CD4-positive, alpha-beta T cell (primary cell): ENCODE measurements at regions not wholly inside any gene's neighbourhood (a gene's known extent, or its start where the extent isn't known, plus 50 kb on each side); places are given as distances from the start of the nearest gene placed in this dataset.

Experiments used
- ATAC-seq: fragments of 200-7000 bp; cut with Tn5 transposase; one replicate; pipeline ENCODE4 v1.10.0; 2022; ENCODE audit warnings: mild to moderate bottlenecking; ENCODE audit not compliant: poor library complexity
- CTCF ChIA-PET: fragments of 350-600 bp; sonication (Branson Sonifier 250); formaldehyde crosslinking; loops from one replicate; lab custom pipeline; 2021; ENCODE audit warnings: antibody characterized with exemption, inconsistent platforms; lab: Charles Lee
- POLR2A ChIA-PET: fragments of 350-600 bp; sonication (Branson Sonifier 250); formaldehyde crosslinking; loops from one replicate; lab custom pipeline; 2021; ENCODE audit warnings: antibody characterized with exemption, inconsistent platforms; lab: Charles Lee
- DNase-seq, 14 experiments: peaks; one replicate each; pipeline ENCODE4 v3.0.0-alpha.2; 2013 to 2020; ENCODE audit warnings: mixed read lengths in 2 of 14
- H3K27ac ChIP-seq, 2 donors: one replicate each; pipeline versions ENCODE4 v1.5.1 to v1.7.0; 2013; ENCODE audit warnings: low read length in 2 of 2, low read depth in 1 of 2, mild to moderate bottlenecking in 1 of 2
- H3K27me3 ChIP-seq, 2 experiments: 1 replicate in 1 of 2; 2 replicates in 1 of 2; pipeline versions ENCODE4 v1.6.1 to v1.7.0; 2013; ENCODE audit warnings: low read length in 2 of 2, control low read depth in 1 of 2, mild to moderate bottlenecking in 1 of 2, moderate library complexity in 1 of 2; ENCODE audit not compliant: insufficient read depth in 2 of 2, control insufficient read depth in 1 of 2
- H3K36me3 ChIP-seq: one replicate; pipeline ENCODE4 v1.6.1; 2013; ENCODE audit warnings: low read length, control low read depth; ENCODE audit not compliant: insufficient read depth
- H3K4me1 ChIP-seq: one replicate; pipeline ENCODE4 v1.6.1; 2013; ENCODE audit warnings: low read length, control low read depth; ENCODE audit not compliant: insufficient read depth
- H3K4me3 ChIP-seq: one replicate; pipeline ENCODE4 v1.5.1; 2013; ENCODE audit warnings: mild to moderate bottlenecking, low read length, moderate library complexity
- H3K9me3 ChIP-seq, 2 experiments: 1 replicate in 1 of 2; 2 replicates in 1 of 2; pipeline versions ENCODE4 v1.6.1 to v1.7.0; 2013; ENCODE audit warnings: low read length in 2 of 2, mild to moderate bottlenecking in 2 of 2, control low read depth in 1 of 2, moderate library complexity in 1 of 2; ENCODE audit not compliant: control insufficient read depth in 1 of 2, insufficient read depth in 1 of 2
- H3K27ac Mint-ChIP-seq: one replicate; pipeline ENCODE4 v1.8.0; 2020; ENCODE audit warnings: mixed read lengths
- H3K27me3 Mint-ChIP-seq: one replicate; pipeline ENCODE4 v1.8.0; 2021; ENCODE audit warnings: mixed read lengths
- H3K36me3 Mint-ChIP-seq: one replicate; pipeline ENCODE4 v1.8.0; 2021; ENCODE audit warnings: low read depth, mixed read lengths
- H3K4me1 Mint-ChIP-seq: one replicate; pipeline ENCODE4 v1.8.0; 2021; ENCODE audit warnings: low read depth, mixed read lengths
- H3K4me3 Mint-ChIP-seq: one replicate; pipeline ENCODE4 v1.8.0; 2020; ENCODE audit warnings: mild to moderate bottlenecking, mixed read lengths
- H3K9me3 Mint-ChIP-seq: one replicate; pipeline ENCODE4 v1.8.0; 2020; ENCODE audit warnings: mixed read lengths
- intact Hi-C, 2 experiments: fragments of 100-400 bp; cut with DNase I in 1 of 2; cut with micrococcal nuclease in 1 of 2; formaldehyde crosslinking; loops; one replicate each; pipeline versions ENCODE4 v1.15.1 to v1.9.0; 2023 to 2025; cut with DNase I, micrococcal nuclease
- TF ChIP-seq, protein P1 (sequence below): fragments of 200-600 bp; IDR thresholded peaks from one replicate; pipeline ENCODE4 v1.8.0; 2022; ENCODE audit warnings: antibody characterized with exemption, mild to moderate bottlenecking

- CTCF ChIA-PET = no interaction called here
- peaks cover 3% of the 10 kb centered on the region for H3K9me3 Mint-ChIP-seq
These were observed 1921.6 kb upstream of the WWC1 start for GRCh38 chr5:166369807-166370206.

GRCh38 chr5:166370928-166371690, 1920.3 kb upstream of the WWC1 start:
- no peaks in the 10 kb centered on the region for H3K36me3 Mint-ChIP-seq
- H3K9me3 Mint-ChIP-seq = no peaks in the 10 kb centered on the region
- Histone ChIP-seq H3K9me3 (peaks cover 0 to 3% of the 10 kb centered on the region in 2 experiments), H3K4me1 (no peaks in the 10 kb centered on the region), H3K4me3 (no peak overlapping the region), H3K27me3 (no peaks in the 10 kb centered on the region), H3K27ac (no peak overlapping the region), H3K36me3 (no peaks in the 10 kb centered on the region)
- H3K27me3 Mint-ChIP-seq = no peaks in the 10 kb centered on the region
- POLR2A ChIA-PET = no interaction called here
- H3K4me1 Mint-ChIP-seq = no peaks in the 10 kb centered on the region
- ATAC-seq (no peak), DNase-seq (peak in 1 of 14 experiments; percentile 10)
- TF ChIP-seq, protein P1, sequence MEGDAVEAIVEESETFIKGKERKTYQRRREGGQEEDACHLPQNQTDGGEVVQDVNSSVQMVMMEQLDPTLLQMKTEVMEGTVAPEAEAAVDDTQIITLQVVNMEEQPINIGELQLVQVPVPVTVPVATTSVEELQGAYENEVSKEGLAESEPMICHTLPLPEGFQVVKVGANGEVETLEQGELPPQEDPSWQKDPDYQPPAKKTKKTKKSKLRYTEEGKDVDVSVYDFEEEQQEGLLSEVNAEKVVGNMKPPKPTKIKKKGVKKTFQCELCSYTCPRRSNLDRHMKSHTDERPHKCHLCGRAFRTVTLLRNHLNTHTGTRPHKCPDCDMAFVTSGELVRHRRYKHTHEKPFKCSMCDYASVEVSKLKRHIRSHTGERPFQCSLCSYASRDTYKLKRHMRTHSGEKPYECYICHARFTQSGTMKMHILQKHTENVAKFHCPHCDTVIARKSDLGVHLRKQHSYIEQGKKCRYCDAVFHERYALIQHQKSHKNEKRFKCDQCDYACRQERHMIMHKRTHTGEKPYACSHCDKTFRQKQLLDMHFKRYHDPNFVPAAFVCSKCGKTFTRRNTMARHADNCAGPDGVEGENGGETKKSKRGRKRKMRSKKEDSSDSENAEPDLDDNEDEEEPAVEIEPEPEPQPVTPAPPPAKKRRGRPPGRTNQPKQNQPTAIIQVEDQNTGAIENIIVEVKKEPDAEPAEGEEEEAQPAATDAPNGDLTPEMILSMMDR = no peak
- H3K4me3 Mint-ChIP-seq = peak overlapping the region; percentile 9
- H3K27ac Mint-ChIP-seq = no peak overlapping the region
- intact Hi-C loops = no loop called here
- CTCF ChIA-PET = no interaction called here

More at GRCh38 chr5:166369807-166370206, 1921.6 kb upstream of the WWC1 start:
- no peak overlapping the region for H3K27ac Mint-ChIP-seq
- H3K9me3 ChIP-seq = peaks cover 0 to 3% of the 10 kb centered on the region in 2 experiments
- H3K4me3 ChIP-seq = no peak overlapping the region
- no peak for ATAC-seq
- H3K36me3 ChIP-seq = no peaks in the 10 kb centered on the region
- intact Hi-C loops = no loop called here
- no peak overlapping the region for H3K27ac ChIP-seq
- no peak for DNase-seq
- TF ChIP-seq, protein P1 = no peak
- no peaks in the 10 kb centered on the region for H3K4me1 ChIP-seq
- H3K4me3 Mint-ChIP-seq = no peak overlapping the region
- H3K27me3 ChIP-seq = no peaks in the 10 kb centered on the region
- no peaks in the 10 kb centered on the region for H3K27me3 Mint-ChIP-seq
- POLR2A ChIA-PET = no interaction called here
- no peaks in the 10 kb centered on the region for H3K4me1 Mint-ChIP-seq
- H3K36me3 Mint-ChIP-seq = no peaks in the 10 kb centered on the region

DNA sequence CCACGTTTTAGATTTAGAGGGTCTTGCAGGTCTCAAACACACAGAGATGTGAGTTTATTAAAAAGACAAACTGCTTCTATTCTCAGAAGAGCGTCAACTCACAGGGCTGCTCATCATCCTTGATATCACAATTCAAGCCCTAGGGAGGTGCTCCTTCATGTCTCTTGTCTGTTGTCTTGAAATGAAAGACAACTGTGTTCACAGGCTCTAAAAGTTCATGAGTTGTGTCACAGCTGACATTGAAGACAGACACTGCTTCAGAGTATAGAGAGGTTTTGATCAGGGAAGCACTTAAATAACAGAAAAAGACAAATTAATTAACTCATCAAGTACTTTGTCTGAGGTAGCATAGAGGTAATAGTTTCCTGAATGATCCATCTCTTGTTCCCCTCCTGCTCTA, 1917.6 kb upstream of the WWC1 start:
- no peaks in the 10 kb centered on the region for H3K27me3 Mint-ChIP-seq
- ChIA-PET CTCF (no interaction called here), POLR2A (no interaction called here)

More for the DNA sequence above, 1917.6 kb upstream of the WWC1 start:
- H3K9me3 Mint-ChIP-seq = peaks cover 6% of the 10 kb centered on the region
- TF ChIP-seq, protein P1 = no peak
- H3K27ac Mint-ChIP-seq = no peak overlapping the region
- Histone ChIP-seq H3K9me3 (peaks cover 0 to 8% of the 10 kb centered on the region in 2 experiments), H3K4me3 (no peak overlapping the region), H3K27me3 (no peaks in the 10 kb centered on the region), H3K27ac (no peak overlapping the region), H3K4me1 (no peaks in the 10 kb centered on the region), H3K36me3 (no peaks in the 10 kb centered on the region)
- no peak for ATAC-seq
- intact Hi-C loops = no loop called here
- no peaks in the 10 kb centered on the region for H3K36me3 Mint-ChIP-seq
- no peak for DNase-seq
- no peaks in the 10 kb centered on the region for H3K4me1 Mint-ChIP-seq
- H3K4me3 Mint-ChIP-seq = no peak overlapping the region
